ENCODE measurements at regions not wholly inside any gene's neighbourhood (a gene's known extent, or its start where the extent isn't known, plus 50 kb on each side); places are given as distances from the start of the nearest gene placed in this dataset.

DNA sequence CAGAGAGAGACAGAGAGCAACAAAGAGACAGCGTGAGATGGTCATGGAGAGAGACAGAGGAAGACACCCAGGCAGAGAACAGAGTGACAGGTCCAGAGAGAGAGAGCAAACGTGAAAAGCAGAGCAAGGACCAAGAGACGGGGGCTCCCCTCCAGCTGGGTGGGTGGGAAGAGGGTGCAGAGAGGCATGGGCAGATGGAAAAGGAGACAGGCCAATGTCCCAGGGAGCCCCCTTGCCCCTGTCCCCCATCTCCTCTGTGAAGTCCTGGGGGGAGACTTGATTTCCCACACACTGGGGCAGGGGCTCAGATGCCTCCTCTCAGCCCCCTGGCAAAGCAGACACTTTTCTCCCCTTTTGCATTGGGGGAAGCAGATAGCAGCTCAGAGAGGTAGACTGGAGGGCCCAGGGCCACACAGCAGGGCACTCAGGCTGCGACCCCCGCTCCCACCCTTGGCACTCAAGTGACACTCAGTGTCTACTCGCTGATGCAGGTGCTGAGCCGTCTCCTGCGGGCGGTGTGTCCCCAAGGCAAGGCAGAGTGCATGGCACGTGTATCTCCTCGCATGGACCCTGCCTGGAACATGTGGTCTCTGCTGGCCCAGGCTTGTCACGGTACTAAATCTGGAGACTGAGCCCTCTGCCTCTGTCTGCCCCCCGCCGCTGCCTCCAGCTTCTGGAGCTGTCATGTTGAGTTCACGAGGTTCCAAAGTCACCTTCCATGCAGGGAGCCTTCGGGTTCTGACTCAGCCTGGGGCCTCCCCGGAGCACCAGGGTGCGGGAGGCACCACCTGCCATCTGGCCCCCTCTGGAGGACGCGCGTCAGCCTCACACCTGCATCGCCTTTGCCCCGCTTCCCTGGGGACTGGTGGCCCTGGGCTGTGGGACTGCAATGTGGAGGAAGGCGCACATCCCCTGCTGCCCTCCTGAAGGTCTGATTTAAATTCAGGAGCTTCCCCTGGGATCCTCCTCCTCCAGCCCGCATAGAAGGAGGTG lies 215.9 kb upstream of the GSE1 start (continued):
- TF ChIP-seq ZSCAN21 (CRISPR knock-in tag; IDR thresholded peaks at IDR 0.05; ENCODE audit: borderline replicate concordance) (no peak), IKZF4 (CRISPR knock-in tag; IDR thresholded peaks at IDR 0.05; ENCODE audit: borderline replicate concordance, low read depth, not compliant biosample characterization) (peak; percentile 83), RARG (CRISPR knock-in tag; IDR thresholded peaks at IDR 0.05; ENCODE audit: low read depth) (no peak), SALL1 (CRISPR knock-in tag; IDR thresholded peaks at IDR 0.05) (peak; percentile 60; the same call in 1 of the 2 replicates), ZNF670 (CRISPR knock-in tag; IDR thresholded peaks at IDR 0.05; ENCODE audit: borderline replicate concordance) (no peak), ZBTB7B (CRISPR knock-in tag; IDR thresholded peaks at IDR 0.05) (no peak), ZNF589 (CRISPR knock-in tag; conservative IDR thresholded peaks at IDR 0.05) (peak; percentile 46; the same call in 1 of the 2 replicates), TCF7 (IDR thresholded peaks at IDR 0.05; ENCODE audit: low read depth) (no peak), ZNF44 (CRISPR knock-in tag; IDR thresholded peaks at IDR 0.05) (0 out of 2 replicates have a peak, but pooled peaks have one; percentile 62), ADNP (CRISPR knock-in tag; IDR thresholded peaks at IDR 0.05) (no peak), ZEB1 (IDR thresholded peaks at IDR 0.05; ENCODE audit: insufficient replicate concordance, low read depth) (no peak), NR1H2 (CRISPR knock-in tag; IDR thresholded peaks at IDR 0.05; ENCODE audit: borderline replicate concordance, low read depth) (no peak), BHLHE40 (IDR thresholded peaks at IDR 0.05; ENCODE audit: low read length) (peak; percentile 3; the same call in 1 of the 2 replicates), MEF2D (CRISPR knock-in tag; IDR thresholded peaks at IDR 0.05) (no peak), SOX5 (CRISPR knock-in tag; IDR thresholded peaks at IDR 0.05; ENCODE audit: borderline replicate concordance) (no peak), CBX5 (CRISPR knock-in tag; IDR thresholded peaks at IDR 0.05; ENCODE audit: borderline replicate concordance) (no peak)
- TF ChIP-seq, protein P1, sequence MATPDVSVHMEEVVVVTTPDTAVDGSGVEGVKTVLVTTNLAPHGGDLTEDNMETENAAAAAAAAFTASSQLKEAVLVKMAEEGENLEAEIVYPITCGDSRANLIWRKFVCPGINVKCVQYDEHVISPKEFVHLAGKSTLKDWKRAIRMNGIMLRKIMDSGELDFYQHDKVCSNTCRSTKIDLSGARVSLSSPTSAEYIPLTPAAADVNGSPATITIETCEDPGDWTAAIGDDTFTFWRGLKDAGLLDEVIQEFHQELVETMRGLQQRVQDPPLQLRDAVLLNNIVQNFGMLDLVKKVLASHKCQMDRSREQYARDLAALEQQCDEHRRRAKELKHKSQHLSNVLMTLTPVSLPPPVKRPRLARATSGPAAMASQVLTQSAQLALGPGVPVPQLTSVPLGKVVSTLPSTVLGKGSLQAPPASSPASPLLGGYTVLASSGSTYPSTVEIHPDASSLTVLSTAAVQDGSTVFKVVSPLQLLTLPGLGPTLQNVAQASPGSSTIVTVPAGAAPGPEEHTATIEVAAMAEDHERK (CRISPR knock-in tag; IDR thresholded peaks at IDR 0.05; ENCODE audit: low read depth), result no peak
- TF ChIP-seq, protein P2, sequence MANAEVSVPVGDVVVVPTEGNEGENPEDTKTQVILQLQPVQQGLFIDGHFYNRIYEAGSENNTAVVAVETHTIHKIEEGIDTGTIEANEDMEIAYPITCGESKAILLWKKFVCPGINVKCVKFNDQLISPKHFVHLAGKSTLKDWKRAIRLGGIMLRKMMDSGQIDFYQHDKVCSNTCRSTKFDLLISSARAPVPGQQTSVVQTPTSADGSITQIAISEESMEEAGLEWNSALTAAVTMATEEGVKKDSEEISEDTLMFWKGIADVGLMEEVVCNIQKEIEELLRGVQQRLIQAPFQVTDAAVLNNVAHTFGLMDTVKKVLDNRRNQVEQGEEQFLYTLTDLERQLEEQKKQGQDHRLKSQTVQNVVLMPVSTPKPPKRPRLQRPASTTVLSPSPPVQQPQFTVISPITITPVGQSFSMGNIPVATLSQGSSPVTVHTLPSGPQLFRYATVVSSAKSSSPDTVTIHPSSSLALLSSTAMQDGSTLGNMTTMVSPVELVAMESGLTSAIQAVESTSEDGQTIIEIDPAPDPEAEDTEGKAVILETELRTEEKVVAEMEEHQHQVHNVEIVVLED (CRISPR knock-in tag; IDR thresholded peaks at IDR 0.05; ENCODE audit: borderline replicate concordance), result 0 out of 2 replicates have a peak, but pooled peaks have one; percentile 25
- TF ChIP-seq, protein P3, sequence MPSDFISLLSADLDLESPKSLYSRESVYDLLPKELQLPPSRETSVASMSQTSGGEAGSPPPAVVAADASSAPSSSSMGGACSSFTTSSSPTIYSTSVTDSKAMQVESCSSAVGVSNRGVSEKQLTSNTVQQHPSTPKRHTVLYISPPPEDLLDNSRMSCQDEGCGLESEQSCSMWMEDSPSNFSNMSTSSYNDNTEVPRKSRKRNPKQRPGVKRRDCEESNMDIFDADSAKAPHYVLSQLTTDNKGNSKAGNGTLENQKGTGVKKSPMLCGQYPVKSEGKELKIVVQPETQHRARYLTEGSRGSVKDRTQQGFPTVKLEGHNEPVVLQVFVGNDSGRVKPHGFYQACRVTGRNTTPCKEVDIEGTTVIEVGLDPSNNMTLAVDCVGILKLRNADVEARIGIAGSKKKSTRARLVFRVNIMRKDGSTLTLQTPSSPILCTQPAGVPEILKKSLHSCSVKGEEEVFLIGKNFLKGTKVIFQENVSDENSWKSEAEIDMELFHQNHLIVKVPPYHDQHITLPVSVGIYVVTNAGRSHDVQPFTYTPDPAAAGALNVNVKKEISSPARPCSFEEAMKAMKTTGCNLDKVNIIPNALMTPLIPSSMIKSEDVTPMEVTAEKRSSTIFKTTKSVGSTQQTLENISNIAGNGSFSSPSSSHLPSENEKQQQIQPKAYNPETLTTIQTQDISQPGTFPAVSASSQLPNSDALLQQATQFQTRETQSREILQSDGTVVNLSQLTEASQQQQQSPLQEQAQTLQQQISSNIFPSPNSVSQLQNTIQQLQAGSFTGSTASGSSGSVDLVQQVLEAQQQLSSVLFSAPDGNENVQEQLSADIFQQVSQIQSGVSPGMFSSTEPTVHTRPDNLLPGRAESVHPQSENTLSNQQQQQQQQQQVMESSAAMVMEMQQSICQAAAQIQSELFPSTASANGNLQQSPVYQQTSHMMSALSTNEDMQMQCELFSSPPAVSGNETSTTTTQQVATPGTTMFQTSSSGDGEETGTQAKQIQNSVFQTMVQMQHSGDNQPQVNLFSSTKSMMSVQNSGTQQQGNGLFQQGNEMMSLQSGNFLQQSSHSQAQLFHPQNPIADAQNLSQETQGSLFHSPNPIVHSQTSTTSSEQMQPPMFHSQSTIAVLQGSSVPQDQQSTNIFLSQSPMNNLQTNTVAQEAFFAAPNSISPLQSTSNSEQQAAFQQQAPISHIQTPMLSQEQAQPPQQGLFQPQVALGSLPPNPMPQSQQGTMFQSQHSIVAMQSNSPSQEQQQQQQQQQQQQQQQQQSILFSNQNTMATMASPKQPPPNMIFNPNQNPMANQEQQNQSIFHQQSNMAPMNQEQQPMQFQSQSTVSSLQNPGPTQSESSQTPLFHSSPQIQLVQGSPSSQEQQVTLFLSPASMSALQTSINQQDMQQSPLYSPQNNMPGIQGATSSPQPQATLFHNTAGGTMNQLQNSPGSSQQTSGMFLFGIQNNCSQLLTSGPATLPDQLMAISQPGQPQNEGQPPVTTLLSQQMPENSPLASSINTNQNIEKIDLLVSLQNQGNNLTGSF (CRISPR knock-in tag; IDR thresholded peaks at IDR 0.05), result no peak; the same call in 1 of the 2 replicates
- TF ChIP-seq, protein P4, sequence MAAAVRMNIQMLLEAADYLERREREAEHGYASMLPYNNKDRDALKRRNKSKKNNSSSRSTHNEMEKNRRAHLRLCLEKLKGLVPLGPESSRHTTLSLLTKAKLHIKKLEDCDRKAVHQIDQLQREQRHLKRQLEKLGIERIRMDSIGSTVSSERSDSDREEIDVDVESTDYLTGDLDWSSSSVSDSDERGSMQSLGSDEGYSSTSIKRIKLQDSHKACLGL (CRISPR knock-in tag; IDR thresholded peaks at IDR 0.05), result 0 out of 2 replicates have a peak, but pooled peaks have one; percentile 30
